ENCODE measurements at regions not wholly inside any gene's neighbourhood (a gene's known extent, or its start where the extent isn't known, plus 50 kb on each side); places are given as distances from the start of the nearest gene placed in this dataset.

- DNase-seq (ENCODE audit: low spot score) = no peak
These were observed 209.4 kb upstream of the LRFN2 start for GRCh38 chr6:40796260-40797221.

- no peak for DNase-seq (ENCODE audit: low spot score)
These were observed 207.4 kb upstream of the LRFN2 start for GRCh38 chr6:40794586-40794985.

GRCh38 chr6:40792183-40792582, 205.0 kb upstream of the LRFN2 start:
- no peak for DNase-seq (ENCODE audit: low spot score)

GRCh38 chr6:40791004-40791403, 203.8 kb upstream of the LRFN2 start:
- DNase-seq (ENCODE audit: low spot score) = peak; percentile 37

GRCh38 chr6:40788661-40789655, 201.8 kb upstream of the LRFN2 start:
- no peak for DNase-seq (ENCODE audit: low spot score)

- DNase-seq (ENCODE audit: low spot score) = no peak
These were observed 195.2 kb upstream of the LRFN2 start for GRCh38 chr6:40782355-40782754.

- no peak for DNase-seq (ENCODE audit: low spot score)
These were observed 193.5 kb upstream of the LRFN2 start for GRCh38 chr6:40780637-40781036.

GRCh38 chr6:40779409-40779808, 192.2 kb upstream of the LRFN2 start:
- no peak for DNase-seq (ENCODE audit: low spot score)

GRCh38 chr6:40778918-40779317, 191.8 kb upstream of the LRFN2 start:
- DNase-seq (ENCODE audit: low spot score) = no peak

- no peak for DNase-seq (ENCODE audit: low spot score)
These were observed 191.0 kb upstream of the LRFN2 start for GRCh38 chr6:40778196-40778595.

GRCh38 chr6:40774932-40775331, 187.8 kb upstream of the LRFN2 start:
- DNase-seq (ENCODE audit: low spot score) = peak; percentile 45

GRCh38 chr6:40770794-40771193, 183.6 kb upstream of the LRFN2 start:
- DNase-seq (ENCODE audit: low spot score) = no peak

GRCh38 chr6:40764726-40765125, 177.6 kb upstream of the LRFN2 start:
- no peak for DNase-seq (ENCODE audit: low spot score)

- DNase-seq (ENCODE audit: low spot score) = no peak
These were observed 175.8 kb upstream of the LRFN2 start for GRCh38 chr6:40762981-40763380.

GRCh38 chr6:40760887-40761286, 173.7 kb upstream of the LRFN2 start:
- no peak for DNase-seq (ENCODE audit: low spot score)

GRCh38 chr6:40759838-40760237, 172.7 kb upstream of the LRFN2 start:
- DNase-seq (ENCODE audit: low spot score) = no peak

GRCh38 chr6:40759264-40759663, 172.1 kb upstream of the LRFN2 start:
- no peak for DNase-seq (ENCODE audit: low spot score)

- no peak for DNase-seq (ENCODE audit: low spot score)
These were observed 168.7 kb upstream of the LRFN2 start for GRCh38 chr6:40755749-40756452.

- DNase-seq (ENCODE audit: low spot score) = no peak
These were observed 168.0 kb upstream of the LRFN2 start for GRCh38 chr6:40755046-40755681.

GRCh38 chr6:40754461-40755045, 167.4 kb upstream of the LRFN2 start:
- DNase-seq (ENCODE audit: low spot score) = no peak
